MG63 (cell line): ENCODE measurements at regions not wholly inside any gene's neighbourhood (a gene's known extent, or its start where the extent isn't known, plus 50 kb on each side); places are given as distances from the start of the nearest gene placed in this dataset.
"Not testable (repeated sequence)": the region's sequence is repeated elsewhere in the genome, so short reads cannot be mapped to it uniquely, and the experiment has no call there.

Source experiments
- DNase-seq: peaks from one replicate; pipeline ENCODE4 v3.0.0-alpha.2; 2020
- H3K27me3 ChIP-seq: fragments of 250-450 bp; sonication (Bioruptor Pico); 2 replicates; pipeline ENCODE4 v1.5.1; 2020; ENCODE audit warnings: mild to moderate bottlenecking, moderate library complexity
- H3K36me3 ChIP-seq: fragments of 250-450 bp; sonication (Bioruptor Pico); 2 replicates; pipeline ENCODE4 v1.5.1; 2020; ENCODE audit warnings: mild to moderate bottlenecking, moderate library complexity
- H3K4me3 ChIP-seq: fragments of 250-450 bp; sonication (Bioruptor Pico); 2 replicates; pipeline ENCODE4 v1.5.1; 2020; ENCODE audit warnings: mild to moderate bottlenecking, moderate library complexity
- H3K9me3 ChIP-seq: fragments of 250-450 bp; sonication (Bioruptor Pico); 2 replicates; pipeline ENCODE4 v1.5.1; 2020; ENCODE audit warnings: mild to moderate bottlenecking, moderate library complexity

DNA sequence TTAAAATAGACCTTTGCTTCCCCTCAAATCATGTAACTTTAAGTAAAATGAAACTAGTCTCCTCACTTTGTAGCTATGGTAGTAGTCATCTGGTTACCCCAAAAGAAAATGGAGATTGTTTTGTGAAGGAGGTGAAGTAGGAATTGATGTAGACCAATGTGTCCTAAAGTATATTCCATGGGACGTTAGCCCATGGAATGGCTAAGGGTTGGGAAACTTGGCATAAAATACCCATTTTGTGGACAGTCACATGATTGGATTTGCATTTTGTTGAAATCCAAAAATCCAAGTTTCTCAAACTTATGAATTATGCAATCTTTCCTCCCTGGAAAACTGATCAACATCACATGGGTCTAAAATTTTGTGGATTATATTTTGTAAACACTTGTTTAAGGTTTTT lies 290.6 kb downstream of the OSTF1 start:
- no peak for DNase-seq
- Histone ChIP-seq H3K9me3 (no peaks in the 10 kb centered on the region), H3K27me3 (no peaks in the 10 kb centered on the region), H3K36me3 (no peaks in the 10 kb centered on the region), H3K4me3 (no peak overlapping the region)

GRCh38 chr9:75382126-75382525 lies 293.8 kb downstream of the OSTF1 start:
- Histone ChIP-seq H3K27me3 (no peaks in the 10 kb centered on the region), H3K36me3 (no peaks in the 10 kb centered on the region), H3K9me3 (no peaks in the 10 kb centered on the region), H3K4me3 (no peak overlapping the region)
- no peak for DNase-seq

DNA sequence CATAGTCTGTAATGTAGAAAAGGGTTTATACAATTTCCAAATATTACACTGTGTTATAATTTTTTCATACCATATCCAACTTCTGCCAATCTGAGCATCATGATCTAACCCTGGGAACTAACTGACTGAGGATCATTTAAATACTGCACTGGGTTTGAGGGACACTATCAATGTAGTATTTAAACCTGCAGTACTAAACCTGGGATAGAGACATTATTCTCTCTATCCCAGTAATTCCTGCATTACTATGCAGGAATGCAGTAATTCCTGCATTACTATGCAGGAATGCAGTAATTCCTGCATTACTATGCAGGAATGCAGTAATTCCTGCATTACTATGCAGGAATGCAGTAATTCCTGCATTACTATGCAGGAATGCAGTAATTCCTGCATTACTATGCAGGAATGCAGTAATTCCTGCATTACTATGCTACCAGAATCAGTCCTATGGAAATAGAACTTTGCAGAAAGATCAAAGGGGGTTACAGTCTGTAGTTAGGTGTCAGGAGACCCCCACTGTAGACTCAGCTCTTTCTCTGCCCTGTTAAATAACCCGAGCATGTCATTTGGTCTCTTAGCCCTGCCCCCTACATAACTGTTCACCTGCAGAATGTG lies 295.2 kb downstream of the OSTF1 start:
- not testable (repeated sequence) for H3K27me3 ChIP-seq, DNase-seq, H3K36me3 ChIP-seq, H3K9me3 ChIP-seq, H3K4me3 ChIP-seq

DNA sequence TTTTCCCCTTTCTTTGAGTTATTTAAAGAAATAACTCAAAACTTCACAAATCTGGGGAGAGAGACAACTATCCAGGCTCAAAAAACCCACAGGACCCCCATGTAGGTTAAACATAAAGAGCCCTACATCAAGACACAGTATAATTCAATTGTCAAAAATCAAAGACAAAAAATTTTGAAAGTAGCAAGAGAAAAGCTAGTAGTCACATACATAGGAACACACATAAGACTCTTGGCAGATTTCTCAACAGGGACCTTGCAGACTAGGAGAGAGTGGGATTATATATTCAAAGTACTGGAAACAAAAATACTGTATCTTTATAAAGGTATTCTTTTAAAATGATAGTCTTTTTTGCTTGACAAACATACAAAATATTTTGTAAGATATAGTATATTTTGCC lies 296.9 kb downstream of the OSTF1 start:
- DNase-seq: no peak
- Histone ChIP-seq H3K27me3 (no peaks in the 10 kb centered on the region), H3K36me3 (no peaks in the 10 kb centered on the region), H3K4me3 (no peak overlapping the region), H3K9me3 (no peaks in the 10 kb centered on the region)

GRCh38 chr9:75389101-75389500 lies 300.8 kb downstream of the OSTF1 start:
- Histone ChIP-seq H3K4me3 (no peak overlapping the region), H3K36me3 (no peaks in the 10 kb centered on the region), H3K9me3 (no peaks in the 10 kb centered on the region), H3K27me3 (no peaks in the 10 kb centered on the region)
- no peak for DNase-seq

DNA sequence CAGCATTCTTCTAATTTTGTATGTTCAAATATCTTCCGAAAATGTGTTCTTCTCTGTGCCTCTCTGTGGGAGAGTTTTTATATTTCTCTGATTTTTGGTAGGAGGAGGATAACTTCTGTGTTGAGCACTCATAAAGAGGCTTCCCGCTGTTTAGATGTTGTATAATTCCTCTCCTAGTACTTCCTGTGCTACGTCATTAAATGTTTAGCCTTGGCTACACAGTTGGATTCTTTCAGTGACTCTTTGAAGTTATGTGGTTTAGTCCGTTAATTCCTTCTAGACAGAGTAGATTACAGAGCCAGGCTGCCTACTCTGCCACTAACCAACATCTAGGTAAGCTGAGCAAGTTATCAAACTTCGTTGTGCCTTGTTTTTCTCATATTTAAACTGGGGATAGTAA lies 302.6 kb downstream of the OSTF1 start:
- Histone ChIP-seq H3K4me3 (no peak overlapping the region), H3K27me3 (no peaks in the 10 kb centered on the region), H3K36me3 (no peaks in the 10 kb centered on the region), H3K9me3 (no peaks in the 10 kb centered on the region)
- no peak for DNase-seq

DNA sequence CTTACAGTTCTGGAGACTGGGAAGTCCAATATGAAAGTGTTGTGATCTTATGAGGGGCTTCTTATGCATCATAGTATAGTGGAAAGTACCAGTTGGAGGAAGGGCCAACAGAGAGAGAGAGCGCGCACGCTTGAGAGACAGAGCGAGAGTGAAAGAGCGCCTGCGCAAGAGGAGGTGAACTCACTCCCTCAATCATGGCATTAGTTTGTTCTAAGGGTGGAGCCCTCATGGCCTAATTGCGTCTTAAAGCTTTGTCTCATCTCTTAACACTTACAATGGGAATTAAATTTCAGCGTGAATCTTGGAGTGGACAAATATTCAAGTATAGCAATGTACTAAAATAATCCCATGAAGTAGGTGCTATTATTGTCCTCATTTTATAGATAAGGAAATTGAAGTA lies 303.2 kb downstream of the OSTF1 start:
- no peaks in the 10 kb centered on the region for H3K9me3 ChIP-seq
- no peak overlapping the region for H3K4me3 ChIP-seq
- DNase-seq: no peak
- H3K27me3 ChIP-seq: no peaks in the 10 kb centered on the region
- no peaks in the 10 kb centered on the region for H3K36me3 ChIP-seq

GRCh38 chr9:75395336-75395735 lies 307.0 kb downstream of the OSTF1 start:
- H3K9me3 ChIP-seq: no peaks in the 10 kb centered on the region

DNA sequence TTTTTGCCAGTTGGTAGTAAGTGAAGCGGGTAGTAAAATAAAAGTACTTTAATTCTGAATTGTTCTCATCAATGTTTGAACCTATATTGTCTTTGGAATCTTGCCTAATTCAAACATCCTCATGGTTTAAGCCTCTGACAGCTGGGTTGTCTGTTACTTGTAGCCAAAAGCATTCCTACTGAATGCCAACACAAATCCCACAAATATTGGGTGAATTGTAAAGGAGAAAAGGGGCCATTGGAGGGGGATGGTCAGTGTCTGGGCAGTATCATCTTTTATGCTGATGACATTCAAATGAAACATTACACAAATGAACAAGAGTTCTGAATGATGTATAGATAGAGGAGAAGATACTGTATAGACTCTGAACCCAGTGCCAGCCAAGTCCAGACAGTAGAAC lies 309.5 kb downstream of the OSTF1 start:
- no peak overlapping the region for H3K4me3 ChIP-seq
- H3K27me3 ChIP-seq: no peaks in the 10 kb centered on the region
- H3K9me3 ChIP-seq: no peaks in the 10 kb centered on the region
- no peaks in the 10 kb centered on the region for H3K36me3 ChIP-seq
- no peak for DNase-seq

More at GRCh38 chr9:75395336-75395735, 307.0 kb downstream of the OSTF1 start:
- H3K36me3 ChIP-seq: no peaks in the 10 kb centered on the region
- H3K27me3 ChIP-seq: no peaks in the 10 kb centered on the region
- no peak for DNase-seq
- H3K4me3 ChIP-seq: no peak overlapping the region

DNA sequence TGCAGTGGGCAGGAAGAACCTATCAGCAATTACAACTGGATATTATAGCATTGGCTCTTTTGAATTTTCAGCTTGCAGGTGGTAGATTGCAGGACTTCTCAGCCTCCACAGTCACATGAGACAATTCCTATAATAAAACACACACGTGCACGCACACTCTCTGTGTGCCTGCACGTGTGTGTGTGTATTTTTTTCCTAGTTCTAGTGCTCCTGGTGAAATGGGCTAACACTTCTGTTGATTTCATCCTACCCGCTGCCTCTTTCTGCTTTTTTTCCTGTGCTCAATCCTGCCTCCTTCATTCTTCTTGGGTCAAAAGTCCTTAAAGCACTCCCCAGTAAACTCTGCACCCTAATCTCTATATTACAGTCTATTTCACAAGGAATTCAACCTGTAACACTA lies 320.1 kb downstream of the OSTF1 start:
- no peaks in the 10 kb centered on the region for H3K27me3 ChIP-seq
- no peak for DNase-seq
- H3K36me3 ChIP-seq: no peaks in the 10 kb centered on the region
- no peak overlapping the region for H3K4me3 ChIP-seq
- no peaks in the 10 kb centered on the region for H3K9me3 ChIP-seq

- H3K9me3 ChIP-seq: no peaks in the 10 kb centered on the region
- no peak for DNase-seq
- no peaks in the 10 kb centered on the region for H3K36me3 ChIP-seq
- no peaks in the 10 kb centered on the region for H3K27me3 ChIP-seq
- no peak overlapping the region for H3K4me3 ChIP-seq
Measured at GRCh38 chr9:75410405-75410804, 322.1 kb downstream of the OSTF1 start.

GRCh38 chr9:75414371-75415160 lies 326.3 kb downstream of the OSTF1 start:
- Histone ChIP-seq H3K27me3 (no peaks in the 10 kb centered on the region), H3K4me3 (no peak overlapping the region), H3K9me3 (no peaks in the 10 kb centered on the region), H3K36me3 (no peaks in the 10 kb centered on the region)
- no peak for DNase-seq

DNA sequence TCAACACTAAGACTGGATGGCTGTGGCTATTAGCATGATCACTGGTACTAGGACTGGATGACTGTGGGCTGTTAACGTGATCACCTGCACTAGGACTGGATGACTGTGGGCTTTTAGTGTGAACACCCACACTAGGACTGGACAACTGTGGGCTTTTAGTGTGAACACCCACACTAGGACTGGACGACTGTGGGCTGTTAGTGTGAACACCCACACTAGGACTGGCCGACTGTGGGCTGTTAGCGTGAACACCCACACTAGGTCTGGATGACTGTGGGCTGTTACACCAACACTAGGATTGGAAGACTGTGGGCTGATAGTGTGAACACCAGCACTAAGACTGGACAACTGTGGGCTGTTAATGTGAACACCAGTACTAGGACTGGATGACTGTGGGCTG lies 329.2 kb downstream of the OSTF1 start:
- H3K27me3 ChIP-seq: no peaks in the 10 kb centered on the region
- H3K9me3 ChIP-seq: no peaks in the 10 kb centered on the region
- H3K36me3 ChIP-seq: no peaks in the 10 kb centered on the region
- DNase-seq: no peak
- no peak overlapping the region for H3K4me3 ChIP-seq

DNA sequence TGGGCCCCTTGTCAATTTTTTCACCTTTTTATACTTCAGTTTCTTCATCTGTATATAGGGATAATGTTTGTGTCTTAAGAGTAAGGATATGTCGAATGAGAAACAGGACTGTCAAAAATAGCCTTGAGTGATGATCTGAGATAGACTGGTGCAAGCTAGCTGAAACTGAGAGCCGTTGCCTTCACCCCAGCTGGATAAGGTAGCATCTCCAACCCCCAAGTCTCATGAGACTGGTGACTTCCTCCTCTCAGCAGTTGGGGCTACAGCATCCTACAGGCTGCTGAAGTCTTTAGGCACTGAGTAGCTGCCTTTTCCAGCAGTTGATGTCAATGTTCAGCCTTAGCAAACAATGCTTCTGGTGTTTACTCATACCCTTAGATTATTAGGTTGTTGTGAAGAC lies 330.2 kb downstream of the OSTF1 start:
- Histone ChIP-seq H3K27me3 (no peaks in the 10 kb centered on the region), H3K36me3 (no peaks in the 10 kb centered on the region), H3K4me3 (no peak overlapping the region), H3K9me3 (no peaks in the 10 kb centered on the region)
- no peak for DNase-seq

GRCh38 chr9:75422944-75423522 lies 334.7 kb downstream of the OSTF1 start:
- Histone ChIP-seq H3K9me3 (no peaks in the 10 kb centered on the region), H3K27me3 (no peaks in the 10 kb centered on the region), H3K36me3 (no peaks in the 10 kb centered on the region), H3K4me3 (no peak overlapping the region)
- no peak for DNase-seq

GRCh38 chr9:75429531-75430475 lies 341.5 kb downstream of the OSTF1 start:
- no peak for DNase-seq
- H3K36me3 ChIP-seq: no peaks in the 10 kb centered on the region
- no peaks in the 10 kb centered on the region for H3K27me3 ChIP-seq
- no peak overlapping the region for H3K4me3 ChIP-seq
- H3K9me3 ChIP-seq: no peaks in the 10 kb centered on the region

DNA sequence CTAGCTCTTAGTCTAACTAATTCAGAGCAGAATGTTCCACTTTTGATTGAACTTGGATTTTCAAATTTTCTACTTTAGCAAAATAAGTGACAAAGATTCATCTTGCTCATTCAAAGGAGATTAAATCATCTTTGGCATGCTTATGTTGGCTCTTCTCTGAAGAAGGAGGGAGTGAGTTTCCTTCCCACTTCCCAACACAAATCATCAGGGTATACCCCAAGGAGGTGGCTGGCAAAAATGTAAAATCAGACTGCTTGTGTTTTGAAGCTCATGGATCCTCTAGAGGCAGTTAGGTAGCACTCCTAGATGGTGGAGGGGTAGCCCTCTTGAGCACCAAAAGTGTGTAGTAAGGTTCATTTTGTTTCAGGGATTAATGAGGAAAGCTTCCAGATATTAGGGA lies 343.1 kb downstream of the OSTF1 start:
- DNase-seq: no peak
- Histone ChIP-seq H3K36me3 (no peaks in the 10 kb centered on the region), H3K4me3 (no peak overlapping the region), H3K27me3 (no peaks in the 10 kb centered on the region), H3K9me3 (no peaks in the 10 kb centered on the region)
